Right kidney (tissue), 1 donor: ENCODE measurements at regions not wholly inside any gene's neighbourhood (a gene's known extent, or its start where the extent isn't known, plus 50 kb on each side); places are given as distances from the start of the nearest gene placed in this dataset.

Experiments used
- DNase-seq: peaks from one replicate; pipeline ENCODE4 v3.0.0-alpha.2; 2016

DNA sequence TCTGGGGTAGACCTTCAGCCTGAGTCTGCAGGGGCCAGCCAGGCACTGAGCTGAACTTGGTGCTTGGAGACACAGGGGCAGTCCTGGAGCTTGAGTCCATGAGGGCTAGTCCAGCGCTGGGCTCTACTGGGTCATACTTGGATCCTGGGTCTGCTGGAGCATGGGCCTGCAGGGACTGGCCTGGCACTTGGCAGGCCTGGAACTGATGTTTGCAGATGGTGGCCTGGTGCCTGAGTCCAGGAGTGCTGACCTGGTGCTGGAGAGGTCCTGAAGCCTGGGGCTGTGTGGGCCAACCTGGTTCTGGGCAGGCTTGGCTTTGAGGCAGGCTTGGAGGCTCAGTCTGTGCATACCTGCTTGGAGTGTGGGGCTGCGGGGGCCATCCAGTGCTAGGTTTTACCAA lies 143.4 kb upstream of the DSCAM start:
- no peak for DNase-seq

DNA sequence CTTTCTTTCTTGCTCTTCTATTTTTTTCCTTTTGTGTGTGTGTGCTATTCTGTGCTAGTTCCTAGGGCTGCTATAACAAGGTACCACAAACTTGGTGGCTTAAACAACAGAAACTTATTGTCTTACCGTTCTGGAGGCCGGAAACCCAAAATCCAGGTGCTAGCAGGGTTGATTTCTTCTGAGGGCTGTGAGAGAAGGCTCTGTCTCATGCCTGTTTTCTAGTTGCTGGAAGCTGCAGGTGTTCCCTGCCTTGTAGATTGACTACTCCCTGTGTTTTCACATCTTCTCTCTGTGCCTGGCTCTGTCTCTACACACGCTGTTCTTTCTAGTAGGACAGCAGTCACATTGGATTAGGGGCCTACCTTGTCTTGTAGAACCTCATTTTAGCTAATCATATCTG lies 150.9 kb upstream of the DSCAM start:
- no peak for DNase-seq

DNA sequence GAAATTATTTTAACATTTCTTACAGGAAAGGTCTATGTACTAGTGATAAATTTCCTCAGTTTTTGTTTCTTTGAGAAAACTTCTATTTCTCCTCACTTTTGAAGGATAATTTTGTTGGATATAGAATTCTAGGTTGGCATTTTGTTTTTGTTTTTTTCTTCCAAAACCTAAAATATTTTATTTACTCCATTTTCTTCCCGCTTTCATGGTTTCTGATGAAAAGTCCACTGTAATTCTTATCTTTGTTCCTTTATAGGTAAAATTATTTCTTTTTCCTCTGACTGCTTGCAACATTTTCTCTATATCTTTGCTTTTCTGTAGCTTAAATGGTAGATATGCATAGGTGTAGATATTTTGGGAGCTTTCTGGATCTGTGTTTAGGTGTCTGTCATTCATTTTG lies 153.9 kb upstream of the DSCAM start:
- DNase-seq = no peak

DNA sequence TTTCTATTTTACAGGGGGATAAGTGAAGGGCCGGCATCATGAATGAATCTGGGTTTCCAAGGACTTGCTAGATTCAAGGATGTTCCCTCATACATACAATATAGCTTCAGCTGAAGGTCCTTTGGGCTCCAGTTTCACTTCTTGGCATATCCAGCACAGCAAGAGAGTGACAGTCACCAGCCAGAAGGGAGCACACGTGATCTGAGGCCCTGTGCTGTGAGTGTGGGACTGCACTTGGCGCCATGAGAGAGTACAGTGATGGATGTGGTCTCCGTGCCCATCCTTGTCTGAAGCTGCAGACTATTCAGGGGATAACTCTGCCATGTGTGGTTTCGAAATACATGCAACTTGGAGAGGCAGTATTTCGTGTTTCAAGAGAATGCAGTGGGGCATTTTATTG lies 159.7 kb upstream of the DSCAM start:
- no peak for DNase-seq

DNA sequence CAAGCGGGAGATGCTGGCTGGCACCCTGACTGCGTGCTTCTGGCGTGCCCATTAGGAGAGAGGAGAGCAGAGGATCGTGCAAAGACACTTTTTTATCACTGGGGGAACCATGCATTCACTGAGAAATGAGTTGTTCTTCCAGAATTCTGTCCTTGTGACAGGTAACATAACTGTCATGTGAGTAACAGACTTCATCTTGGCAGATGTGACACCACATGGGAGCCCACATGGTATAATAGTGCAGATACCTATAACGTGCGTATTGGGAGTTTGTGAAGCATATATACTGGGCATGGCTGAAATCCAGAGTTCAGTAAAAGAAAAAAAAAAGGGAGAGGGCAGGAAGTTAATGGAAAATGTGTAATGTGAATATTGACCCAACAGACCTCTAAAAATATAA lies 159.6 kb upstream of the BACE2 start:
- no peak for DNase-seq

DNA sequence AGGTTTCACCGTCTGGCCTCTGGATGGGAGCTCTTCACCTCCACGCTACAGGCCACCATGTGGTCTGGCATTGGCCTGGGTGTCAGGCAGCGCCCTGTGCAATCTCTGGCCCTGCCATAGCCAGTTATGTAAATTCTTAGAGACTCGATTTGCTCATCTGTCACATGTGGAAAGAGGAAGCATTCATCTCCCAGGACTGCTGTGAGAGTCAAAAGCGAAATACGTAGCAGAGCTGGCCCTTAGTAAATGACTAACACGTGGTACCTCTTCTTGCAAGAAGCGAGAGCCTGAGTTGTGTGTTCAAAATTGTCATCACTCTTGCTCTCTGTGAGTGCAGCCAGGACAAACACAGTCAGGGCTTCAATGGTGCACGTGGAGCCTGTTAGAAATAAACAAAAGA lies 159.0 kb upstream of the BACE2 start:
- DNase-seq = no peak

DNA sequence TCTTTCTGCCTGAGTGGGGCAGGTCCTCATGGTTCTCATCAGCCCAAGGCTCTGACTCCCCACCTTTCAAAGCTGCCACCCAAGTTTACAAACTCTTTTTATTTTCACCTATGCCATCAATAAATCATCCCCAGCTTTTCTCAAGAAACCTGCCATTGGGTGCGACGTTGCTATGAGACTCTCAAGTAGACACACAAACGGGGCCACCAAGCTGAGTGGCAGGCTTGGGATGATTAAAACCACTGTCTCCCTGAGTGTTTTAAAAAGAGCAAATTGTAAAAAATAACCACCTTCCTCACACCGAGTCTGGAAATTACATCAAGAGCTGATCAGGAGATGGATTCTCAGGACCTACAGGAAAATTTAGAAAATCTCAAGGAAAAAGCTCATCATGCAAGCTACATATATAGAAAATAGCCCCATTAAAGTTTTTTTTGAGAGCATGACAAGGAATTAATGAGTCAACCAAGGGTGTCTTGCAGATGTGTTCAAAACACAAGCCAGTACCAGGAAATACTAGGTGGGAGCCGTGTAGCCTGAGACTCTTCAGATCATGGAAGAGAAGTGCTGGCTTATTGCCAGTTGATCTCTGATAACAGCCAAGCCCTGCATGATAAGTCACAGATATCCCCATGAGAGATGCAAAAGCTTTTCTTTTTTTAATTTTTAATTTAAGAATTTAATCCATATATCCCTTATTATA lies 158.4 kb upstream of the BACE2 start:
- no peak for DNase-seq

DNA sequence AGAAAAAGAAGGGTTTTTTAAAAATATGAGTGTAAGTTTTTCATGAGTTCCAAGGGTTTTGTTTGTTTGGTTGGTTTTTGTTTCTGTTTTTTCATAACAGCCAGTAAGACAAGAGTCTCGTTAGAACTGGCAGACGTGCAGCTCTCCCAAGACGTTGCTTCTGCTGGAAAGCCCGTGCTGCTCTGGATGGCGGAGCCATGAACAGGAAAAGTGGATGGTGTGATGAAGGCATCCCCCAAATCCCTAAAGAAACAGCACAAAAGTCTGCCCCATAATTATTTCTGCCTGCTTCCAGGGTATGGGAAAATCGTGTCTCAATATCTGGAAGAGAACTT lies 157.9 kb upstream of the BACE2 start:
- DNase-seq = no peak

DNA sequence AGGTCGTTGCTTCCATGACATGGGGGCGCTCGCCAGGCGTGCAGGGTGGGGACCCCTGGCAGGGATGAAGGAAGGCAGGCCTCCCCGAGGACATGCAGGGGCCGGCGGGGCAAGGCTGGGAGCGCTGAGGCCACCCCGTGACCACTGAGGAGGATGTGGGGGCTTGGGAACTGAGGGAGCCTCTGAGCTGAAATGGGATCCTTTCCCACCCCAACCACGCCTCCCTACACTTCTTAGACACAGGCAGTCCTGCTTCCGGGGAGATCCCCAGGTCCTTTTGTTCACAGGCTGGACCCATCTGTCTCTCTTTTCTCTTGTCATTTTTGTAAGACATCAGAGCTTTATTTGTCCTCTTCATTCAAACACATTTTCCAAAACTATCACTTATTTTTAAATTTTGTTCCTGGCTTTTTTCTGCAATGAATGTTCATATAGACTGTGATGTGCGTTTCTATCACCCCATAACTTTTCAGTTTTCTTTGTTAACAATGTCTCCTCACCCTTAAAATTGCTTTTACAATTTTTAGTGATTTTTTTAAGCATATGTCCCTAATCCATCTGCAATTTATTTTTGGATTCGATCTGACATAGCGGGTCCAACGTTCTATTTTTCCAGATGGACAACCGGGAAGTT lies 156.7 kb upstream of the BACE2 start:
- DNase-seq = no peak

DNA sequence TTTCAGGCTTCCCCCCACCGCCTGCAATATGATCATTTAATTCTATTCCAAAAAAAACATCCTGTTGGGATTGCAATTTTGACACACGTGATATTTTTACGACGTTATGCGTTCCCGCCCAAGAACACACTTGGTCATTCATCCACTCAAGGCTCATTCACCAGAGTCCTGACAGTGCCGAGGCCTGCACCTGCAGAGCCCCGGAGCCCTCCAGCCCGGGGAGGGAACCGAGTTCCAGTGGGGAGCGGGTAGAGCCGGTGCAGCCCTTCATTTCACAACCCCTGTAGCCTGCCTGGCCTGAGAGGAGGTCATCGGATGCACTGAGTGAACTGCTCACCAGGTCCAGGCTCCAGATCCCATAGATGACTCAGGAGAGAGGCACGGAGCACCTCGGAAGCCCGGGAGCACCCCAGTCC lies 156.0 kb upstream of the BACE2 start:
- DNase-seq = no peak

DNA sequence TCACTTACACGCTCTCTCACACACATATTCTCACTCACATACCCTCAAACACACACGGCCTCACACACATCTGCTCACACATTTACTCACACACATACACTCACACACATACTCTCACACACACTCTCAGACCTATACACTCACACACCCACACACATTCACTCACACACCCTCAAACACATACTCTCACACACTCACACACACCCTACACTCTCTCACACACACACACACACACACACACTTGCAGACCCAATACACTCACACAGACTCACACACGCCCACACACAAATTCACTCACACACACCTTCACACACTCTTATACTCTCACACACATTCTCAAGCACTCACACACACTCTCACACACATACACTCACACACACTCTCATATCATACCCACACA lies 155.5 kb upstream of the BACE2 start:
- DNase-seq = no peak

DNA sequence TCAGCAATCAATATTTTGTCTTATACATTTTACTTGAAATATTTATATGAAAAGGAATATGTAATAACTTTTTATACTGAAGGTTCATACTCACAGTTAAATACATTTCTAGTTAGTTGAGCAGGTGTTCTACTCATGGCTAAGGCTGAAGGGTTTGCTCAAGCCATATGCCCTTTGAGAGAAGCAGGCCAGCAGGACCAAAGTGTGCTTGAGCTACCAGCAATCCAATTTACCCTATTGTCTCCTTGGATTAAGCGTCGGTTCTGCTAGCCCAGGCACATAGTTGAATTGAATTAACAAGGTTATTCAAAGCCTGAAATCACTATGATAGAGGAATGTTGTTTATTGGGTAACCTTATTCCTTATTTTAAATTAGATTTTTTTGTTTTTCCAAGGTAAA lies 151.5 kb upstream of the BACE2 start:
- no peak for DNase-seq

DNA sequence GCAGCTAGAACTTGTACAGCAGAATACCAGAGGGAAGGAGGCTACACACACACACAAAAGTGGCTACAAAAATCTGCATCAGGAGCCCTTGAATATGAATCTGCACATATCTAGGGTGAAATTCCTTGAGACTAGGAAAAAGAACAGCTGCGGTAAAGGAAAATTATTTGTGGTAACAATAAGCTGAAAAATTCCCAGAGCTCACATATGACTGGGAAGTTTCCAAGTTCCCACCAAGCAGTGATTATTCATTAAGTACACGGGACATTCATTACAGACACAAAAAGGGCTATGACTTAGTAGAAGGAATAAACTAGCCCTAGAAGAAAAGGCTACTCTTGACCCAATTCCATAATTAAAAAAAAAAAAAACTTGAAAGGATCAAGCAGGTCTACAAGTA lies 149.5 kb upstream of the BACE2 start:
- no peak for DNase-seq

DNA sequence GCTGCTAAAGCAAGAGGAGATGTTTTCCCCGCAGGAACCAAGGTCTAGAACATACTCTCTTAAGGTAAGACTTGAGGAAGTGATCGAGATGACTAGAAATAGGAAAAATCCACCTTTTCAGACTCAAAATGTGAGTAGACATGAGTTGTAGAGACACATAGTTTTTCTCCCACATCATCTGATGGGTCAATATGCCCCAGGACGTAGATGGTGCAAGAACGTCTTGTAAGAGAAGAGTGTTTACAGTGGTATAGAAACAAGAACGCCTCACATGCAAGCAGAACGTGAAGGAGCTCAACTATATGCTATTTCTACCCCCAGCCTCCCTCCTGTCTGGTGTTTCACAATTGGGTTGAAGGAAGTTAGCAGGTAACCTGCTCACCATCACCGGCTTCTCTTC lies 144.0 kb upstream of the BACE2 start:
- no peak for DNase-seq

DNA sequence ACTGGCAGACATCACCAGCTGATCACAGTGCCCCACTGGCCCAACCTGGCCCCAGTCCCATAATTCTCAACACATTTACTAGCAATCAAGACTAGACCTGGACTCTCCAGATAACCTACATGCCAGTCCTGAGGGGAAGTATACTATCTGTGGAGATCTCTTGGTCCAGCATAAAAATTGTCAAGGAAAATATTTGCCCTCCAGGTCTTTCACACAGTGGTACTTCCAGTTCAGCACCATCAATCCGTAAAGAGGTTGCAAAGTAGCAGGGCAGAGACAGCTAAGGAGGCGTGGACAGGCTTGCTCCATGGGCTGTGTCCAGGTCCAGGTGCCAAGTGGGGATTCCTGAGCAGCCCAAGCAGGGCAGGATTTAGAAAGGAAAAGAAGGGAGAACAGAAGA lies 143.6 kb upstream of the BACE2 start:
- DNase-seq = no peak

DNA sequence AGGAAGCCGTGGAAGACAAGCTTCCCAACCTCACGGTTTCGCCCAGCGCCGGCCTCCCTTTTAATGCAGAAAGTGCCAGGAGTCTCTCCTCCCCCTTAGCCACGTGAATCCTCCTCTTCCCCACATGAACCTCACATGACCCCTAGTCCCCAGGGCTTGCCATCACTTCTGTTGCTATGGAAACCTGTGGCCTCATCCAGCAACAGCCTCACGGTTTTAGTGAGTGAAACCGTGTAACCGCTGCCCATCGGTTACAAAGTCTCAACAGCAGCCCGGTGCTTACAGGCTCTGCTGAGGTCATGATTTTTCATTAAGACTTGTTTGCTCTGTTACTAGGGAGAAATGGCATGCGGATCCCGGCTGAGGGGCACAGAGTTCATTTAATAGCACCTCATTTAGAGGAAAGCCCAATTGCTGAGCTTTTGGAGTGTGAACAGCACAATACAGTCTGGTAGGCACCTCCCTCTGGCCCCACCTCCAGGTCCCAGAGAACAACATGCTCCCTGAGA lies 143.2 kb upstream of the BACE2 start:
- no peak for DNase-seq

DNA sequence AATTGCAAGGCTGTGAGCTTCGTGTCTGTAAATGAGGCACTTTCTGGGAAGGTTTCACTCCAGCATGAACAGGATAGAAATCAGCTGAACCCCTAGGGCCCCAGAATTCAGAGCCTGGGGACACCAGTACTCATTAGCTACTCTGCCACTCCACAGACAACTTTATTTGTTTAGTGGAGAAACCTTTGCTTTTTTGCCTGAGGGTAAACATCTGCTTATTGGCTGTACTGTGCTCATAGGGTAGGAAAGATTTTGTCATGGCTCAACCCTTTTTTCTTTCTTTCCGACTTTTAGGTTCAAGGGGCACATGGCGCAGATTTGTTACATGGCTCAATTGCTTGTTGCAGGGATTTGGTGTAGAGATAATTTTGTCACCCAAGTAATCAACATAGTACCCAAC lies 138.4 kb upstream of the BACE2 start:
- no peak for DNase-seq

DNA sequence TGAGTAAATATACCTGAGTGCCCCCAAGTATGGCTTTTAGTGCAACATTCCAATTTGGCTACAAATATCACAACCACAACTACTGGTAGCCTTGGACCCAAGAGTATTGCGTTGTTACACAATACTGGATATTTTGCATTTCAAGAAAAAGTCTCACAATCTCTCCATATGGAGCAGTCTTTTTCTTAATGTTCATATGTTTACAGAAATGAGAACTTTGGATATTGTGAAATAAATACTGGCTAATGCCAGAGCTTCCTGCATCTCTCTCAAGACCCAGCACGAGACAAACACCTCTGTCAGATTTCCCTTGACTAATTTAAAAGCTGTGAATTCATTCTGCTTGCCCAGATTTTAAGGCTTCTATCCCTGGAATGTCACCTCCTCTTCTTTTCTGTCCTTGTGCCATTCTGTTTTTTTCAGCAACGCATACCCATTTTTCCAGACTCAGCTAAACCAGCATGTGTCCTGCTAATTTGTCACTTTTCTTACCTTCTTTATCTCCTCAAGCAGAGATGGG lies 136.2 kb upstream of the BACE2 start:
- DNase-seq = no peak

DNA sequence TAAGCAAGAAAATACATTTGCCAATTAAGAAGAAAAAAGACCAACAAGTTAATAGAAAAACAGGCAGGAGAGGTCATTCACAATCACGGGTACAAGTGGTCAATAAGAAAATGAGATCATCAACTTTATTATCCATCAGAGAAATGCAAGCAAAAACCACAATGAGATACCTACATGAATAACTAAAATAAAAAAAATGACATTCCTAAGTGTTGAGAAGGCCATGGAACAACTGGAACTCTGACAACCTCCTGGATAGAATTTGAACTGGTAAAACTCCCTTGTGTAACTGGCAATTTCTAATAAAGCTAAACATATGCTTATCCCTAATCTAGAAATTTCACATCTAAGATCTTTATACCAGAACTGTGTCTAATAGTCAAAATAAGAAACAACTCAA lies 135.4 kb upstream of the BACE2 start:
- DNase-seq = no peak

DNA sequence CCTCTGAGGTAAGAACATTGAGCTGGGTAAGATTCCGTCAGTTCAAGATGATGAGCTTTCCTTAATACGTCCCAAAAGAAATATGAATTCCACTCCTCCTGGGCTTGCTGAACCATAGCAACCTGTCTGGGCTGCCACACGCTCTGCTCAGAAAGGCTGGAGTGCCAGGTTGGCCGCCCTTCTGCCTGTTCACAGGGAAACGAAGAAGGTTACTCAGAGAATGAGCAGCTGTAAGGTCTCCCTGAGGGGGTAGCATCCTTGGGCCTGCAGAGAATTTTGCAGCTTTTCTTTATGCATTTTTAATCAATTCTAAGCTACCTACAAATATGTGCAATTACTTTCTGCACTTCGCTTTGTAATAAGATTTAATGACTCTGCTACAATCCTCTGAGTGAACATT lies 130.7 kb upstream of the BACE2 start:
- DNase-seq = no peak

DNA sequence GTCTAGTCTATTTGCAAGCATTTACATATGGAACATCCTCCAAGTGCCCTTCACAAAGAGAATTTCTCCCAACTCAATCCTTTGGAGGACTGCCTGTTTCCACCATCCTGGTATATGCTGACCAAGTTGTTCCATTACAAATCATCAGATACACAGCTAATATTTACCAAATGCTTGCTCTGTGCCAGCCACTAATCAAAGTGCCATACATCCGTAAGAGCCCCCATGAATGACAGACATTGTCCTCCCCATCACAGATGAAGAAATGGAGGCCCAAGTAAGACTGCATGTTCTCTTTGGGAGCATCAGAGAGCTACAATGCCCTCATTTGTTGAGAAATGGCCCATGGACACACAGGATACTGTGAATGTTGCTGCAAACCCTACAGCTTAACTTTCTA lies 130.0 kb upstream of the BACE2 start:
- DNase-seq = no peak

DNA sequence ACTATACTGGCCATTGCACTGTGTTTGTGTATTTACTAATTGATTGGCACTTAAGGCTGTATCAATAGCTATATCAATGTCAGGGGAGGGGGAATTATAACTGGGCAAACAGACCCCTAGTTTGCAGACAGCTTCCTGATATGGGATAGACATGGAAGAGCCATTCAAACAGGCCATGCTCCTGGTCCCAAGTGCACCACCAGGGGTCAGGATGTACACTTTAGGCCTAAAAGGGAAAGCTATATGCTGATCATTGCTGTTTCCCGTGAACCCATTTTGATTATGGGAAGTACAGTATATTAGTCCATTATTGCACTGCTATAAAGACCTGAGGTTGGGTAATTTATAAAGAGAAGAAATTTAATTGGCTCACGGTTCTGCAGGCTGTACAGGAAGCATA lies 124.9 kb upstream of the BACE2 start:
- DNase-seq = no peak

DNA sequence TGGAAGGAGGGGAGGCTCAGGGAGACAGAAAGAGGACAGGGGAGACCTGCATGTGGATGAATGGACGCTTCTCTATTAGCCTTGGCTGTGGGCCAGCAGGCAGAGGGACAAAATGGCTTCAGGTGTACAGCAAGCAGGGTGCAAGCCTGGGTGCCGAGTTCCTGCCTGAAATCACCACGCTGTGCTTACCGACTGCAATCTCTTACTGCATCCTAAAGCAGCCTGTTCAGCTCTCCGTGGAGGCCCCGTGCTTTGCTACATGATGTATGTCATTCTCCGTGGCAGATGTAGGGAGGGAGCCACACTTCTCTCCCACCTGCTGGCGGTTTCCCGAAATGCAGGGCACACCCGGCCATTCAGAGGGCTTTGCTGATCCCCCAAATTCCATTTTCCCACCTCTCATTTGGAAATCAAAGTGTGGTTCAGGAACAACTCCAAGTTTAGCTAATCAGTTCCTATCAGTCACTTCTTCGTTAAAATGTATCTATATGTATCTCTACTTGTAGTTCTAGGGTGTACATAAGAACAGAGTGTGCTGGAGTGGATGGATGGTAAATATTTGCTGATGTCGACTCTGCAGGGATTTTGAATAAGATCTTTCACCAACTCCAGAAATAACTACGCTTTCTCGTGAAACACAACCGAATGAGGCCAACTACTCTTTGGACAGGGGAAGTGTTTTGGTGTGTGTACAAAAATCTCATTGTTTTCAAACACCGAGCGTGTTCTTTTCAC lies 122.3 kb upstream of the BACE2 start:
- DNase-seq = peak; percentile 30

DNA sequence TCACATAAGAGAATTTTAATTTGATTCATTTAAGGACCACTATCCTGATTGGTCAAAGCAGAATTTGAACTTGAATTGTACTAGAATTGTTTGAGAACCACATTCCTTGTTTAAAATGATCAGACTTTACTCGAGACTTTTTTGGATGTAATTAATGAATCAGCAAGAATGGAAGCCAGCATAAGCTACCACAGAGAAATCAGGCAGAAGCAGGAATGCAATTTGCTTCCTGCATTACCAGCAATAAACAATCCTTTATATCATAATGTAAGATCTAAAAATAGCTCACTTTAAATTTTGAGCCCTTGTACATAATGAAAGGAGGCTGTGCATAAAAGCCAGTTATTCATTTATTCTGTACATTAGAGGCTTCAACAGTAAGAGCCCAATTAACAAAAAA lies 119.8 kb upstream of the BACE2 start:
- no peak for DNase-seq
